Pancreas (tissue), 10 donors: ENCODE measurements at regions not wholly inside any gene's neighbourhood (a gene's known extent, or its start where the extent isn't known, plus 50 kb on each side); places are given as distances from the start of the nearest gene placed in this dataset.
"Not testable (repeated sequence)": the region's sequence is repeated elsewhere in the genome, so short reads cannot be mapped to it uniquely, and the experiment has no call there.

Experiments
- ATAC-seq, 4 donors: fragments of 200-7000 bp; cut with Tn5 transposase; one replicate each; pipeline versions ENCODE4 v1.8.0 to v1.9.1; 2020; ENCODE audit warnings: mild to moderate bottlenecking in 4 of 4, moderate library complexity in 4 of 4
- DNase-seq, 6 donors: peaks; one replicate each; pipeline ENCODE4 v3.0.0-alpha.2; 2020
- FAIRE-seq: peaks from 2 replicates; lab custom pipeline; 2012; peaks lifted over from hg19 to GRCh38; lab: Jason Lieb, UNC
- H3K27ac ChIP-seq, 4 donors: fragments of 200-600 bp; sonication (generic); 1 replicate in 3 of 4; 2 replicates in 1 of 4; pipeline versions ENCODE4 v1.5.0 to v1.8.0; 2020
- H3K27me3 ChIP-seq, 4 donors: fragments of 200-600 bp; one replicate each; pipeline ENCODE4 v1.8.0; 2021
- H3K36me3 ChIP-seq, 3 donors: fragments of 200-600 bp; sonication (generic) in 1 of 3; one replicate each; pipeline versions ENCODE4 v1.5.0 to v1.8.0; 2020 to 2021
- H3K4me1 ChIP-seq, 3 donors: fragments of 200-600 bp; one replicate each; pipeline ENCODE4 v1.8.0; 2021
- H3K4me3 ChIP-seq, 4 donors: fragments of 200-600 bp; sonication (generic) in 2 of 4; one replicate each; pipeline versions ENCODE4 v1.5.0 to v1.8.0; 2020 to 2021
- H3K9me3 ChIP-seq, 4 donors: fragments of 200-600 bp; one replicate each; pipeline ENCODE4 v1.8.0; 2021
- CTCF ChIP-seq, 4 donors: fragments of 200-600 bp; sonication (generic) in 3 of 4; IDR thresholded peaks; one replicate each; pipeline versions ENCODE4 v1.5.0 to v1.8.0; 2021; ENCODE audit warnings: antibody characterized with exemption in 4 of 4
- WGBS, 2 donors: extraction: QIAGEN DNeasy Blood & Tissue Kit; methylation state at CpG; one replicate each; pipeline ENCODE4 v1.1.7; 2013; 5-methylcytosine and 5-hydroxymethylcytosine counted together
- intact Hi-C, 3 donors: fragments of 100-400 bp; cut with DNase I; formaldehyde crosslinking; loops; one replicate each; pipeline versions ENCODE4 v1.11.1 to v1.14.2; 2022
- donor health status: healthy with polysubstance abuse.
- donor health status: DM: no; HTN: no; CAD: no; lungs with moderate emphysema.
- donor health status: DM: no; HTN: no; CAD: no.
- donor health status: control.
- donor health status: control.
- donor health status: Bipolar disorder and iron deficiency.
- donor health status: DM: yes; HTN: yes; CAD: no.
- donor health status: DM: no; HTN: no; CAD: no.
- donor health status: DM: no; HTN: no; CAD: no.
- donor health status: DM: yes; HTN: yes; CAD: no.

DNA sequence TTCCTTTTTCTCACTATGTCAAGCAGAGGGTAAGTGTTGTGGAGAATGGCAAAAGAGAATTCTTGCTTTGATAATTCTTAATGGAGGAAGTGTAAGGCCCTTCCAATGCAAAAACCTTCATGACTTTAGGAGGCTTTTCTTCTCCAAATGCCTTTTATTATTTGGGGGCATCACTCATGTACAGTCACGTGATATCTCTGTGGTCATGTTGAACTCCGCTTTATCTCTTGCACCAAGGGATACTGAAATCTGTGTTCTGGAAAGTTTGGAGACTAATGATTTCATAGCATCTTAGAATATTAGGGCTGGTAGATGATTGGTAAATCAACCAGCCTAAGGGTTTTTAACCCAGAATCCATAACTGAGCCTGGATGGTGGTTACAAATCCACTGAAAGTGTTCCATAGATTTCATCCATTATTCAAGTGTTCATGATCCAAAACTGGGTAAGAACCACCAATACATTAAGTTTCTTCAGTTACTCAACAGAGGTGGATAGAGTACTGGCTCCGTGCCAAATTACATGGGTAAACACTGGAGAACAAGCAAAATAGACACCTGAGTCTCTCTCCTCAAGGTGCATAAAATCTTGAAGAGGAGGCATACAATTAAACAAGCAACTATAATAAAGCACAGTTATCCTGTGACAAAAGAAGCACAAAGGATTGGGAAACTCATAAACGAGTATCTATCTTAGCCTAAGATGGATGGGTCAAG is 169.6 kb upstream of the EPHA4 start:
- DNase-seq (no peak), FAIRE-seq (no peak), ATAC-seq (no peak)
- 57 to 58% methylated on average over 4 of the region's 4 CpGs for WGBS, 2 donors
- Histone ChIP-seq H3K36me3 (no peaks in the 10 kb centered on the region), H3K4me3 (no peak overlapping the region), H3K27ac (no peak overlapping the region), H3K4me1 (no peaks in the 10 kb centered on the region), H3K27me3 (no peaks in the 10 kb centered on the region), H3K9me3 (no peaks in the 10 kb centered on the region)
- intact Hi-C loops, result no loop called here
- no peak for TF ChIP-seq CTCF (IDR thresholded peaks at IDR 0.05)

- WGBS, 2 donors, result 22 to 26% methylated on average over 3 of the region's 3 CpGs
- Histone ChIP-seq H3K36me3 (no peaks in the 10 kb centered on the region), H3K4me3 (no peak overlapping the region), H3K4me1 (no peaks in the 10 kb centered on the region), H3K27me3 (no peaks in the 10 kb centered on the region), H3K9me3 (no peaks in the 10 kb centered on the region), H3K27ac (no peak overlapping the region)
- DNase-seq (no peak), ATAC-seq (no peak), FAIRE-seq (no peak)
- intact Hi-C loops, result no loop called here
- TF ChIP-seq CTCF (IDR thresholded peaks at IDR 0.05), result no peak
Observed at GRCh38 chr2:221731432-221732145, 159.5 kb upstream of the EPHA4 start.

- Histone ChIP-seq H3K27me3 (no peaks in the 10 kb centered on the region), H3K9me3 (no peaks in the 10 kb centered on the region), H3K27ac (no peak overlapping the region), H3K4me3 (no peak overlapping the region), H3K36me3 (no peaks in the 10 kb centered on the region), H3K4me1 (no peaks in the 10 kb centered on the region)
- TF ChIP-seq CTCF (IDR thresholded peaks at IDR 0.05), result no peak
- DNase-seq (no peak), ATAC-seq (no peak), FAIRE-seq (no peak)
- 94 to 97% methylated on average over 2 of the region's 2 CpGs for WGBS, 2 donors
- intact Hi-C loops, result no loop called here
Observed at GRCh38 chr2:221726894-221727513, 154.9 kb upstream of the EPHA4 start.

DNA sequence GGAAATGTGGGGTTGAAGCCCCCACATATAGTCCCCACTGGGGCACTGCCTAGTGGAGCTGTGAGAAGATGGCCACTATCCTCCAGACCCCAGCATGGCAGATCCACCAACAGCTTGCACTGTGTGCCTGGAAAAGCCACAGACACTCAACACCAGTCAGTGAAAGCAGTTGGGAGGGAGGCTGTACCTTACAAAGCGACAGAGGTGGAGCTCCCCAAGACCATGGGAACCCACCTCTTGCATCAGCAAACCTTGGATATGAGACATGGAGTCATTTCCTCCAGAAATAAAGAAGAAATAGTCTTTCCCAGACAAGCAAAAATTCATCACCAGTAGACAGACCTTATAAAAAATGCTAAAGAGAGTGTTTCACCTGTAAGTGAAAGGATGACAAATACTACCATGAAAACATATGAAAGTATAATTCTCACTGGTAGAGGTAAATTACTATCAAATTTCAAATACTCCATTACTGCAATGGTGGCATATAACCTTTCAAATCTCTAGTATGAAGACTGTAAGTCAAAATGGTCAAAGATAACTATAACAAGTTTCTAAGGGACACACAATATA is 152.6 kb upstream of the EPHA4 start:
- no peak overlapping the region for H3K27ac ChIP-seq
- H3K4me1 ChIP-seq, result no peaks in the 10 kb centered on the region
- no peak for FAIRE-seq
- H3K36me3 ChIP-seq, result no peaks in the 10 kb centered on the region
- H3K9me3 ChIP-seq, result no peaks in the 10 kb centered on the region
- H3K4me3 ChIP-seq, result no peak overlapping the region
- no peak for DNase-seq
- ATAC-seq, result no peak
- no peaks in the 10 kb centered on the region for H3K27me3 ChIP-seq
- 74 to 82% methylated on average over 1 of the region's 1 CpG for WGBS, 2 donors
- intact Hi-C loops, result no loop called here
- no peak for TF ChIP-seq CTCF (IDR thresholded peaks at IDR 0.05)

- H3K27ac ChIP-seq, H3K36me3 ChIP-seq, ATAC-seq, DNase-seq, H3K9me3 ChIP-seq, FAIRE-seq, H3K4me1 ChIP-seq, H3K27me3 ChIP-seq, H3K4me3 ChIP-seq, intact Hi-C loops: not testable (repeated sequence)
- 76 to 90% methylated on average over 1 of the region's 1 CpG for WGBS, 2 donors
Observed at GRCh38 chr2:221724117-221724516, 152.0 kb upstream of the EPHA4 start.
